HG02885 (cell line): ENCODE measurements at regions not wholly inside any gene's neighbourhood (a gene's known extent, or its start where the extent isn't known, plus 50 kb on each side); places are given as distances from the start of the nearest gene placed in this dataset.
"Not testable (repeated sequence)": the region's sequence is repeated elsewhere in the genome, so short reads cannot be mapped to it uniquely, and the experiment has no call there.

Experiments
- ATAC-seq: cut with Tn5 transposase; IDR thresholded peaks from one replicate; pipeline ENCODE4 v1.9.1; 2021; ENCODE audit warnings: mild to moderate bottlenecking; ENCODE audit not compliant: unreplicated experiment, poor library complexity

DNA sequence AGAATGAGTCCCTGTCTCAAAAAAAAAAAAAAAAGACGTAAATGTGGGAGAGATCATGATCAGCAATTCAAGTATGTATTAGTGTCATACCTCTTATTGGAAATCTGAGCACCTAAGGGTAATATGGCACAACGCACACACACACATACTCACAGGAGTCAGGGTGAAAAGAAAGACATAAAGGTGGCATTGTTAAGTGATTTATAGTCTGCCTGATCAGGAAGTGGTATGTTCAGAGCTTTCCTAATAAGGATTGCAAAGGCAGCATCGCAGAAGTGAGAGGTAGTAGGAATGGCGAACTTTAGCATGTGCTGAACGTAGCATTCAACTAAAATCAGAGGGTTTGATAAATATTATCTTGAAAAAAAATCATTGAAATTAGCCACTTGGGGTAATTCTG is 854.3 kb downstream of the METTL15 start:
- no peak for ATAC-seq

GRCh38 chr11:28961726-28962125 is 853.5 kb downstream of the METTL15 start:
- no peak for ATAC-seq

GRCh38 chr11:28956446-28956845 is 848.3 kb downstream of the METTL15 start:
- ATAC-seq = no peak

GRCh38 chr11:28951191-28951590 is 843.0 kb downstream of the METTL15 start:
- no peak for ATAC-seq

DNA sequence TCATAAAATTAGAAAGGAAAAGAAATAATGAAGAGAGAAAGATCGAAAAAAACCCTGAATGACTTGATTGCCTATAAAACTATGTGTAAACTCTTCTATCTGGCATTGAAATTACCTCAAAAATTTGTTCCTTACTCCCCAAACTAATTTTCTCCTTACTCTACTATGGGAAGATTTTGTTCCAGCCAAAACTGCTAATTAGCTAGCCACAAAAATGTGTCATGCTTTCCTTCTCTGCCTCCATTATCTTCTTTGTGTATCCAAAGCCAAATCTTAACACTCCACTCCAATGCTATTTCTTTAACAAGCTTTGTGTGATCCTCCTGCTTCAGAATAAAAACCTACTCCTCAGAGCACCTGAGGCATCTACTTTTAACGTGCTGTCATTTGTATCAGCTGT is 831.2 kb downstream of the METTL15 start:
- no peak for ATAC-seq

DNA sequence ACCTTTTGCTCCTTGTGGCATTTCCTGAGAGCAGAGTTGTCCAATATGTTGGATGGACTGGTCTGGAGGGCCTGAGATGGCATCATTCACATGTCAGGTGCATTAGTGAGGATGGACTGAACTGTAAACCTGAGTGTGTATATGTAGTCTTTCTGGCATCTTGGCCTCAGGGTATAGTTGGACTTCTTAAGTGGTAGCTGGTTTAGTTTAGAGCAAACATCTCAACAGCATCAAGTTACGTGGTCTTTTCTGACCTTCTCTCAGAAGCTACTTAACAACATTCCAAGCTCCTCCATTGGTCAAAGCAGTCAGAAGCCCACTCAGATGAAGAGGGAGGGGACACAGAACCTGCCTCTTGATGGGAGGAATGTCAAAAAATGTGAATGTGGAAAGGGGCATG is 829.9 kb downstream of the METTL15 start:
- ATAC-seq = no peak

DNA sequence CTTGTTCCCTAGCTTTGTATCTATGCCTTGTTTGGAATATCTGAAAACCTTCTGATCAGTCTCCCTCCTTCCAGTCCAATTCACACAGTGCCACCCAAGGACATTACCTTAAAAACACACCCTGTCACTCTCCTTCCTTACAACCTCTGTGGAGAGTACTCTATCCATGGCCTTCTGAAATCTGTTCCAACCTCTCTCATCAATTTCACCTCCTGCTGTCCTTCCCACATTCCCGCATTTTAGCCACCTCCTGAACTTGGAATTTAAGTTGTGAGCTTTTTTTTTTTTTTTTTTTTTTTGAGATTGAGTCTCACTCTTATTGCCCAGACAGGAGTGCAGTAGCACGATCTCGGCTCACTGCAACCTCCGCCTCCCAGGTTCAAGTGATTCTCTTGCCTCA is 824.8 kb downstream of the METTL15 start:
- ATAC-seq = no peak

- ATAC-seq = no peak
Observed at GRCh38 chr11:28924004-28924403, 815.8 kb downstream of the METTL15 start.

DNA sequence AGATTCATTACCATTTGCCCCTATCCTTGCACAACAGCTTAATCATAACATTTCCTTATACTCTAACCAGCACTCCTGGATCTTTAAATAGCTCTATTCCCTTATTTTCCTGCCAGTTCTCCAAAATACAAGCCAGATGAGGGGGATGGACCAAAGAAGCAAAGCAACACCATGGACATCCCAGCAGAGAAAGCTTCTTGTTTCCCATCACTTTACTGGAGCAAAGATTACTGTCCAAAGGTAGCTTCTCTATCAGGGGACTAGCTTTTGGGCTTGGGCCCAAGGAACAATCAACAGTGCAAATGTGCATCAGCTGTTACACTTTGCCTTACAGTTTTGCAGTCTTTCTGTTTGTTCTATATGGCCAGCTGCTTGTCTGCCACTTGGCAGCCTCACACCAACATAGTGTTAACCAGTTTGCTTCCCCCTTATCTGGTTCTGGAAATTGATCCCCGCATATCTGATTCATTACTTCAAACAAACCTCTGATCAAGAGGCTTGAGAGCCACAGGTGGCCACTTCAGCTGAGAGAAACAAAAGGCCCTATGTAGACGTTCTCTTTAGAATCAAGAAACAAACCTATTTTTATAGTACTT is 814.3 kb downstream of the METTL15 start:
- ATAC-seq = no peak

- no peak for ATAC-seq
Observed at GRCh38 chr11:28919194-28919593, 811.0 kb downstream of the METTL15 start.

GRCh38 chr11:28913883-28914282 is 805.7 kb downstream of the METTL15 start:
- ATAC-seq = no peak

DNA sequence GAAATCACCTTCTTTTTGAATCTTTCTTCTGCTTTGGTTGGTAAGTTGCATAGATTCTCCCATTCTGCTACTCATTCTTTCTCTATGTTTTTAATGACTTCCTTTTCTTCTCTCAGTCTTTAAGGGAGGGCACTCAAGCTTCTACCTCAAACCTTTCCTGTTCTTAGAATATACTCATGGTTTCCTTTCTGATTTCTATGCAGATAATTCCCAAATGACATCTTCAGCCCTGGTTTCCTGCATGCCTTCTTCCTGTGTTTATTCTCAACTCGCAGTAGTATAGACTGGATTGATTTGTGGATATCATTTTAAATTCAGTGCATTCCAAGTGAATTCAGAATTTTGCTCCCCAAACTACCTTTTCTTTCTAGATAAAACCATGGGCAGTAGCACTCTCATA is 803.6 kb downstream of the METTL15 start:
- ATAC-seq = no peak

DNA sequence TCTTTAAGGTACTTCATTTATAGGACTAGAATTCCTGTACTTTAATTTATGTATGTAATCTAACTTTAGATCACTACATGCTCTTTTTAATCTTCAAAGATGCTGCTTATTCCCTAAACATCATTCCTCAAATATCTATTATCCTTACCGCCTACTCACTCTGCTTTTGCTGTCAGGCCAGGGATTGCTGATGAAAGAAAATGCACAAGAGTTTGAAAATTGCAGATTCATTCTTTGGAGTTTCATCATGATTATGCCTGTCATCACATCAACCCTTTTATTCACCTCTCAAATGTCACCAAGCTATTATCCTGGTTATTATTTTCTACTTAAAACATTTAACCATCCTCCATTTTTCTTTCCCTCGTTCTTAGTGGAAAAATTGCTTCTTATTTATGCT is 802.7 kb downstream of the METTL15 start:
- no peak for ATAC-seq

- no peak for ATAC-seq
Observed at GRCh38 chr11:28903716-28904115, 795.5 kb downstream of the METTL15 start.

GRCh38 chr11:28900427-28900826 is 792.2 kb downstream of the METTL15 start:
- ATAC-seq = no peak

DNA sequence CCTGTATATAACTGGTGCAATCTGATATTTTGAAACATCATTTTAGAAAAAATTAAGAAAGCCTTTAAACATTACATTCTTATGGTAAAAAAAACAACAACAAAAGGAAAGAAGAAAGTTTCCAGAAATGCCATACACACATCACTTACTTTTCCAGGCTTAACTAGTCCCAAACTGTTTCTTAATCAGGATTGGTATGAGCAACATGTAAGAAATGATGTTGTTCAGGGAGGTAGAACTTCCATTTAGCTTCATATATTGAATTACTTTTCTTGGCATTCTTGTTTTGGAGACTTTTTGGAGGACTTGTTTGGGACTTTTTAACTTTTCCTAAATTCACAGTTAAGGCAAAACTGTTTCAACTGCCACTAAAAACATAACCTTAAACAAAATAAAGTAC is 791.5 kb downstream of the METTL15 start:
- no peak for ATAC-seq

- ATAC-seq = not testable (repeated sequence)
Observed at GRCh38 chr11:28890601-28891040, 782.4 kb downstream of the METTL15 start.

DNA sequence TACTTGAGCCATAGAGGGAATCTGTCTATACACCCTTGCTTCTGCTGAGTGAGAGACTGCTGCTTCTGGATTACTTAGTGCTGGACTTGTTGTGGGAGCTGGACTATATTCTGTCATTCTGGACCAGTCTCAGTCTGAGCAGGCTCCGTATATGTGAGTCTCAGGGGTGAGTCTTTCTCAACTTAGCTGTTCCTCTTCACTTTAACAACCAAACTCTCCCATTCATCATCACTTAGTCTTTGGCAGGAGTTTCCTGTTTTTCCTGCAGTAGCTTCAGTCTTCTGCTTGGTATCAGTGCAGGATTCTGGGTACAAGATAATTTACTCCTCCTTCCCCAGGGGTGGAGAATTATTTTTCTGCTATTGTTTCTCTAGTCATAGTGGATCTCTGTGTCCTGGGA is 779.5 kb downstream of the METTL15 start:
- no peak for ATAC-seq

DNA sequence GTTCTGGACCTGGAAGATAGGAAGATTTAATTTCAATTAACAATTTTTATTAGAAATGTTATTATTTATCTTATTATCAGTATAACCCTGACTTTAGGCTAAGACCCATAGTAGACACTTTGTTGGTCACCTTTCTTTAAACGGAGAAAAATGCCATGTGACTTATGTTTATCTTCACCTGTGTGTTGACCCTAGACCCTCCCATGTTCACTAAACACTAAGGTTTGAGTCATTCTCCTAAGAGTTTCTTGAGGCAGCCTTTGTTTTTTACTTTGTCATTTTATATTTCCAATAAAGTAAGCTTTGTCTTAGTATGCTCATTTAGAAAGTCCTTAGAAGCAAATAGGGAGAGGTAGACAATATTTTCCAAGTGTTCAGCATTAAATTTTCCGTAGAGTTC is 771.7 kb downstream of the METTL15 start:
- ATAC-seq = no peak

DNA sequence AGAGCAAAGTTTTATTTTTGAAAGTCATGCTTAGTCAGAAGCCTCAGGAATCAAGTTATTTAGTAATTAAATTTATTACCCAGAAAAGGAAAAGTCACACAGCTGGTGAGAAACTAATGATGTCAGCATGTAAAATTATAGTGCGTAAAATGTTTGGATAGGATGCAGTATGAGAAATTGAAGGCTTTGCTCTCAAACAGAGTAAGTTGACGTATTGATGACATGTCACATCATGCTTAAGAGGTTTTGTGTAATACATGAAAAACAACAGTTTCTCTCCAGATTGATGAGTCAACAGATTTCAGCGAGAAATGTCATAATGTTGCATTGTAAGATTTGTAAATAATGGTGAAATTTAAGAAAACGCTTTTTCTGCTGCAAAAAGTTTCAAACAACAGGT is 769.8 kb downstream of the METTL15 start:
- no peak for ATAC-seq

DNA sequence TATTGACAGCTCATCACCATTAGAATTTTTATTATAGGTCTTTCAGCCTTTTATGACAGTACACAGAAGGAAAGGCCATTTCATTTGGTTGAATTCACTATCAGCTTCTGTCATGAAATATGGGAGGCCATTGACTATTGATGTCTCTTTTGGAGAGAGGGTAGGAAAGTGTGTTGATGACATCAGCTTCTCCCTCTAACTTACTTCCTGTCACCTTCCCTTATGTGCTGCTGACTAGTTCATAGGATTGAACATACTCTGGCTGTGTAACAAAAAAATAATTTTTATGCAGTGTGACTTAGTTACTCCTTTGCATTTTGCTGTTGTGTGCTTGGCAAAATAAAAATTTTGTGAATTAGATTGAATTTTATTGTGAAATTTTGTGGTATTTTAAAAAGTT is 769.2 kb downstream of the METTL15 start:
- no peak for ATAC-seq

GRCh38 chr11:28874706-28875105 is 766.5 kb downstream of the METTL15 start:
- ATAC-seq = no peak

DNA sequence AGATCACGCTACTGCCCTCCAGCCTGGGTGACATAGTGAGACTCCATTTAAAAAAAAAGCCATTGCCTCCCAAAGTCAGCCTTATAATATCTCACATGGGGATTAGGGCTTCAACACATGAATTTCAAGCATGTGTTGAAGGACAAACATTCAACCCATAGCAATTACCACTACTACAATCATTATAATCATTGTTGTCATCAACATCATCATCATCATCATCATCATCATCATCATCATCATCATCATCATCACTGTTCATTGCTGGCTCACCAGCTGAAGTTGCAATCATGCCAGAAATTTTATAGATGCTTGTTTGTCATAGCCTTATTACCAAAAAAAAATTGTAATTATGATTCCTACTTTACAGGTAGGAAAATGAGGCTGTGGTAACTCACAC is 762.9 kb downstream of the METTL15 start:
- no peak for ATAC-seq
